HFFc6 (cell line): ENCODE measurements at regions not wholly inside any gene's neighbourhood (a gene's known extent, or its start where the extent isn't known, plus 50 kb on each side); places are given as distances from the start of the nearest gene placed in this dataset.

Experiments used
- DNase-seq: peaks from one replicate; pipeline ENCODE4 v3.0.0-alpha.2; 2018
- H3K27ac Mint-ChIP-seq: 2 replicates; pipeline ENCODE4 v1.8.0; 2020; ENCODE audit warnings: mild to moderate bottlenecking, mixed read lengths
- H3K27me3 Mint-ChIP-seq: 2 replicates; pipeline ENCODE4 v1.8.0; 2021; ENCODE audit warnings: mild to moderate bottlenecking, moderate library complexity, mixed read lengths; ENCODE audit not compliant: insufficient read depth
- H3K36me3 Mint-ChIP-seq: 2 replicates; pipeline ENCODE4 v1.8.0; 2021; ENCODE audit warnings: low read depth, mixed read lengths
- H3K4me1 Mint-ChIP-seq: 2 replicates; pipeline ENCODE4 v1.8.0; 2020; ENCODE audit warnings: low read depth, mixed read lengths
- H3K4me3 Mint-ChIP-seq: 2 replicates; pipeline ENCODE4 v1.8.0; 2020; ENCODE audit warnings: mild to moderate bottlenecking, moderate library complexity, mixed read lengths
- H3K9me3 Mint-ChIP-seq: 2 replicates; pipeline ENCODE4 v1.8.0; 2020; ENCODE audit warnings: mild to moderate bottlenecking, mixed read lengths
- TF ChIP-seq, protein P1 (sequence below): fragments of 200-600 bp; sonication (generic); IDR thresholded peaks from 2 replicates; pipeline ENCODE4 v1.5.0; 2021; ENCODE audit warnings: antibody characterized with exemption, mild to moderate bottlenecking

DNA sequence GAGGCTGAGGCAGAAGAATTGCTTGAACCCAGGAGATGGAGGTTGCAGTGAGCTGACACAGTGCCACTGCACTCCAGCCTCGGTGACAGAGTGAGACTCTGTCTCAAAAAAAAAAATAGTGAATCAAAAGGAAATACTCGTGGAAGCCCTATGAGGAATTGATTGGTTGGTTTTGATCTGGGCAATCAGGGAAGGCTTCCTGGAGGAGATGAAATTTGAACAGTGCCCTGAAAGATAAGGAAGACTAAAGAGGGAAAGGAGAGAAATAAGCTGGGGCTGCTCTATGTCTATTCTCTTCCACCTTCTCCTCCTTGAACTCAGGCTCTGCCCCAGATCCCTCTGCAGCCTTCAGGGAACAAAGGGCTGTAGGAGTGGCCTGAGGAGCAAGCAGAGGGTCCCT lies 54.1 kb downstream of the IRF2BPL start:
- H3K9me3 Mint-ChIP-seq, result no peaks in the 10 kb centered on the region
- H3K4me3 Mint-ChIP-seq, result no peak overlapping the region
- no peak overlapping the region for H3K27ac Mint-ChIP-seq
- TF ChIP-seq, protein P1, sequence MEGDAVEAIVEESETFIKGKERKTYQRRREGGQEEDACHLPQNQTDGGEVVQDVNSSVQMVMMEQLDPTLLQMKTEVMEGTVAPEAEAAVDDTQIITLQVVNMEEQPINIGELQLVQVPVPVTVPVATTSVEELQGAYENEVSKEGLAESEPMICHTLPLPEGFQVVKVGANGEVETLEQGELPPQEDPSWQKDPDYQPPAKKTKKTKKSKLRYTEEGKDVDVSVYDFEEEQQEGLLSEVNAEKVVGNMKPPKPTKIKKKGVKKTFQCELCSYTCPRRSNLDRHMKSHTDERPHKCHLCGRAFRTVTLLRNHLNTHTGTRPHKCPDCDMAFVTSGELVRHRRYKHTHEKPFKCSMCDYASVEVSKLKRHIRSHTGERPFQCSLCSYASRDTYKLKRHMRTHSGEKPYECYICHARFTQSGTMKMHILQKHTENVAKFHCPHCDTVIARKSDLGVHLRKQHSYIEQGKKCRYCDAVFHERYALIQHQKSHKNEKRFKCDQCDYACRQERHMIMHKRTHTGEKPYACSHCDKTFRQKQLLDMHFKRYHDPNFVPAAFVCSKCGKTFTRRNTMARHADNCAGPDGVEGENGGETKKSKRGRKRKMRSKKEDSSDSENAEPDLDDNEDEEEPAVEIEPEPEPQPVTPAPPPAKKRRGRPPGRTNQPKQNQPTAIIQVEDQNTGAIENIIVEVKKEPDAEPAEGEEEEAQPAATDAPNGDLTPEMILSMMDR, result no peak
- H3K36me3 Mint-ChIP-seq, result no peaks in the 10 kb centered on the region
- peaks cover 2% of the 10 kb centered on the region; the same call in 1 of the 2 replicates for H3K27me3 Mint-ChIP-seq
- no peak for DNase-seq
- H3K4me1 Mint-ChIP-seq, result peaks cover 8% of the 10 kb centered on the region

GRCh38 chr14:76971549-76971948 lies 57.0 kb downstream of the IRF2BPL start:
- no peak overlapping the region for H3K27ac Mint-ChIP-seq
- no peak overlapping the region for H3K4me3 Mint-ChIP-seq
- H3K4me1 Mint-ChIP-seq, result no peaks in the 10 kb centered on the region
- no peaks in the 10 kb centered on the region for H3K36me3 Mint-ChIP-seq
- H3K27me3 Mint-ChIP-seq, result peaks cover 2% of the 10 kb centered on the region; the same call in 1 of the 2 replicates
- no peak for DNase-seq
- TF ChIP-seq, protein P1, result no peak
- H3K9me3 Mint-ChIP-seq, result no peaks in the 10 kb centered on the region

DNA sequence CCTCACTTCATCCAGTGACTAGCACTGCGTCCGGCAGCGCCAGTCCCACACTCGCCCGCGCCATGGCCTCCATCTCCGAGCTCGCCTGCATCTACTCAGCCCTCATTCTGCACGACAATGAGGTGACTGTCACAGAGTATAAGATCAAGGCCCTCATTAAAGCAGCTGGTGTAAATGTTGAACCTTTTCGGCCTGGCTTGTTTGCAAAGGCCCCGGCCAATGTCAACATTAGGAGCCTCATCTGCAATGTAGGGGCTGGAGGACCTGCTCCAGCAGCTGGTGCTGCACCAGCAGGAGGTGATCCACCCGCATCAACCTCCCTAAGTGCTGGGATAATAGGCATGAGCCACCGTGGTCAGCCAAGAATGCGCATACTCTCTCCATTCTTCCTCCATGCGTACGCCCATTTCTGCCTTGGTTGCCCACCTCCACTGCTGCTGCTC lies 59.9 kb downstream of the IRF2BPL start:
- peaks cover 4% of the 10 kb centered on the region; the same call in 1 of the 2 replicates for H3K27me3 Mint-ChIP-seq
- TF ChIP-seq, protein P1, result no peak
- no peaks in the 10 kb centered on the region for H3K4me1 Mint-ChIP-seq
- no peak for DNase-seq
- H3K4me3 Mint-ChIP-seq, result no peak overlapping the region
- H3K27ac Mint-ChIP-seq, result no peak overlapping the region
- no peaks in the 10 kb centered on the region for H3K9me3 Mint-ChIP-seq
- H3K36me3 Mint-ChIP-seq, result no peaks in the 10 kb centered on the region

- TF ChIP-seq, protein P1, result no peak
- no peak overlapping the region for H3K4me3 Mint-ChIP-seq
- peaks cover 4% of the 10 kb centered on the region; the same call in 1 of the 2 replicates for H3K27me3 Mint-ChIP-seq
- peaks cover 6% of the 10 kb centered on the region; the same call in 1 of the 2 replicates for H3K4me1 Mint-ChIP-seq
- no peaks in the 10 kb centered on the region for H3K36me3 Mint-ChIP-seq
- H3K27ac Mint-ChIP-seq, result no peak overlapping the region
- no peak for DNase-seq
- H3K9me3 Mint-ChIP-seq, result no peaks in the 10 kb centered on the region
These were observed 60.7 kb downstream of the IRF2BPL start for GRCh38 chr14:76967788-76968187.

DNA sequence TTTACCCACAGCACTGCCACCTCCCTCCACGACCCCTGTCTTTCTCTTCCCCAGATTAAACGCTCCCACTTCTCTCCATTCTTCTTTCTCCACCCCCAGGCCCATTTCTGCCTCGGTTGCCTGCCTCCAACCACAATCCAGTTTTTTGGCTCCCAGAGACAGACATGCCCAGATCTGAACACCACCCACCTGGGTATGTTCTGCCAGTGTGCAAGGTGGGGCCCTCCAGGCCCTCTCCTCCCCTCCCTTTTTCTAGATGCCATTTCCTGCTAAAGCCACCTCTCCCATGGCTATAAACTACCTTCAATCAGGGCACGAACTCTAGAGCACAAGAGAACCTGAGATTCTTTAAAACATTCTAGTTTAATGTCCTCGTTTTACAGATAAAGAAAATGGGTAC lies 63.3 kb downstream of the IRF2BPL start:
- no peak overlapping the region for H3K27ac Mint-ChIP-seq
- H3K27me3 Mint-ChIP-seq, result peaks cover 6% of the 10 kb centered on the region
- H3K9me3 Mint-ChIP-seq, result no peaks in the 10 kb centered on the region
- H3K4me3 Mint-ChIP-seq, result no peak overlapping the region
- peaks cover 31% of the 10 kb centered on the region for H3K4me1 Mint-ChIP-seq
- H3K36me3 Mint-ChIP-seq, result no peaks in the 10 kb centered on the region
- DNase-seq, result no peak
- TF ChIP-seq, protein P1, result no peak

- Mint-ChIP-seq H3K27me3 (peaks cover 6% of the 10 kb centered on the region), H3K27ac (no peak overlapping the region), H3K4me1 (peaks cover 37% of the 10 kb centered on the region), H3K4me3 (no peak overlapping the region), H3K36me3 (no peaks in the 10 kb centered on the region), H3K9me3 (no peaks in the 10 kb centered on the region)
- TF ChIP-seq, protein P1, result no peak
- no peak for DNase-seq
These were observed 63.8 kb downstream of the IRF2BPL start for GRCh38 chr14:76964695-76965094.
